ENCODE measurements at regions not wholly inside any gene's neighbourhood (a gene's known extent, or its start where the extent isn't known, plus 50 kb on each side); places are given as distances from the start of the nearest gene placed in this dataset.

GRCh38 chr6:111967131-111967530, 86.8 kb upstream of the CCN6 start:
- no peak for TF ChIP-seq CTCF (IDR thresholded peaks at IDR 0.05; ENCODE audit: unreplicated experiment)
- no peaks in the 10 kb centered on the region for H3K27me3 Mint-ChIP-seq (ENCODE audit: unreplicated experiment)
- no peaks in the 10 kb centered on the region for H3K9me3 Mint-ChIP-seq (ENCODE audit: unreplicated experiment)
- peak overlapping the region; percentile 50 for H3K27ac Mint-ChIP-seq (ENCODE audit: unreplicated experiment)
- DNase-seq (ENCODE audit: low spot score), result no peak
- H3K4me1 Mint-ChIP-seq (ENCODE audit: unreplicated experiment), result peaks cover 7% of the 10 kb centered on the region
- no peaks in the 10 kb centered on the region for H3K36me3 Mint-ChIP-seq (ENCODE audit: low read depth, unreplicated experiment)
- no peak overlapping the region for H3K4me3 Mint-ChIP-seq (ENCODE audit: unreplicated experiment)

- no peak overlapping the region for H3K27ac Mint-ChIP-seq (ENCODE audit: unreplicated experiment)
- H3K4me1 Mint-ChIP-seq (ENCODE audit: unreplicated experiment), result peaks cover 16% of the 10 kb centered on the region
Measured at GRCh38 chr6:111970426-111970825, 83.5 kb upstream of the CCN6 start.

GRCh38 chr6:111971181-111971841, 82.6 kb upstream of the CCN6 start:
- H3K4me1 Mint-ChIP-seq (ENCODE audit: unreplicated experiment), result peaks cover 14% of the 10 kb centered on the region
- peaks cover 2% of the 10 kb centered on the region for H3K27me3 Mint-ChIP-seq (ENCODE audit: unreplicated experiment)
- no peak overlapping the region for H3K27ac Mint-ChIP-seq (ENCODE audit: unreplicated experiment)
- H3K36me3 Mint-ChIP-seq (ENCODE audit: low read depth, unreplicated experiment), result no peaks in the 10 kb centered on the region
- no peaks in the 10 kb centered on the region for H3K9me3 Mint-ChIP-seq (ENCODE audit: unreplicated experiment)
- H3K4me3 Mint-ChIP-seq (ENCODE audit: unreplicated experiment), result no peak overlapping the region
- DNase-seq (ENCODE audit: low spot score), result no peak
- TF ChIP-seq CTCF (IDR thresholded peaks at IDR 0.05; ENCODE audit: unreplicated experiment), result no peak

More at GRCh38 chr6:111970426-111970825, 83.5 kb upstream of the CCN6 start:
- Mint-ChIP-seq H3K36me3 (ENCODE audit: low read depth, unreplicated experiment) (no peaks in the 10 kb centered on the region), H3K9me3 (ENCODE audit: unreplicated experiment) (no peaks in the 10 kb centered on the region), H3K27me3 (ENCODE audit: unreplicated experiment) (peaks cover 2% of the 10 kb centered on the region), H3K4me3 (ENCODE audit: unreplicated experiment) (no peak overlapping the region)
- DNase-seq (ENCODE audit: low spot score), result no peak
- TF ChIP-seq CTCF (IDR thresholded peaks at IDR 0.05; ENCODE audit: unreplicated experiment), result no peak

- no peak for TF ChIP-seq CTCF (IDR thresholded peaks at IDR 0.05; ENCODE audit: unreplicated experiment)
- H3K27ac Mint-ChIP-seq (ENCODE audit: unreplicated experiment), result no peak overlapping the region
Measured at GRCh38 chr6:111971866-111972532, 81.9 kb upstream of the CCN6 start.

GRCh38 chr6:111972745-111973117, 81.2 kb upstream of the CCN6 start:
- H3K4me3 Mint-ChIP-seq (ENCODE audit: unreplicated experiment), result no peak overlapping the region
- H3K9me3 Mint-ChIP-seq (ENCODE audit: unreplicated experiment), result no peaks in the 10 kb centered on the region
- no peak for DNase-seq (ENCODE audit: low spot score)
- peaks cover 10% of the 10 kb centered on the region for H3K4me1 Mint-ChIP-seq (ENCODE audit: unreplicated experiment)
- H3K27ac Mint-ChIP-seq (ENCODE audit: unreplicated experiment), result peak overlapping the region; percentile 4
- TF ChIP-seq CTCF (IDR thresholded peaks at IDR 0.05; ENCODE audit: unreplicated experiment), result no peak
- peaks cover 2% of the 10 kb centered on the region for H3K27me3 Mint-ChIP-seq (ENCODE audit: unreplicated experiment)
- no peaks in the 10 kb centered on the region for H3K36me3 Mint-ChIP-seq (ENCODE audit: low read depth, unreplicated experiment)

More at GRCh38 chr6:111971866-111972532, 81.9 kb upstream of the CCN6 start:
- no peak for DNase-seq (ENCODE audit: low spot score)
- Mint-ChIP-seq H3K27me3 (ENCODE audit: unreplicated experiment) (peaks cover 2% of the 10 kb centered on the region), H3K9me3 (ENCODE audit: unreplicated experiment) (no peaks in the 10 kb centered on the region), H3K4me3 (ENCODE audit: unreplicated experiment) (no peak overlapping the region), H3K4me1 (ENCODE audit: unreplicated experiment) (peaks cover 14% of the 10 kb centered on the region), H3K36me3 (ENCODE audit: low read depth, unreplicated experiment) (no peaks in the 10 kb centered on the region)

Measured in endothelial cell (in vitro differentiated cells).